ENCODE measurements at regions not wholly inside any gene's neighbourhood (a gene's known extent, or its start where the extent isn't known, plus 50 kb on each side); places are given as distances from the start of the nearest gene placed in this dataset.

GRCh38 chr18:46370898-46371297, 266.7 kb downstream of the HAUS1 start:
- TF ChIP-seq CTCF (IDR thresholded peaks at IDR 0.05) (no peak), POLR2AphosphoS5 (IDR thresholded peaks at IDR 0.05) (no peak), POLR2A (IDR thresholded peaks at IDR 0.05) (no peak)
